Heart right ventricle (tissue), 16 donors: ENCODE measurements at regions not wholly inside any gene's neighbourhood (a gene's known extent, or its start where the extent isn't known, plus 50 kb on each side); places are given as distances from the start of the nearest gene placed in this dataset.

Experiments
- ATAC-seq, 8 donors: fragments of 200-7000 bp; cut with Tn5 transposase; one replicate each; pipeline ENCODE4 v1.9.1; 2020; ENCODE audit warnings: mild to moderate bottlenecking in 8 of 8, moderate library complexity in 8 of 8, moderate number of reproducible peaks in 1 of 8
- DNase-seq, 2 donors: peaks; one replicate each; pipeline ENCODE4 v3.0.0-alpha.2; 2020
- H3K27ac ChIP-seq, 10 donors: fragments of 200-600 bp; sonication (generic) in 2 of 10; one replicate each; pipeline versions ENCODE4 v1.5.0 to v1.8.0; 2020 to 2022; ENCODE audit warnings: mild to moderate bottlenecking in 3 of 10
- H3K27me3 ChIP-seq, 7 donors: fragments of 200-600 bp; one replicate each; pipeline ENCODE4 v1.8.0; 2021 to 2022; ENCODE audit warnings: mild to moderate bottlenecking in 2 of 7
- H3K36me3 ChIP-seq, 9 donors: fragments of 200-600 bp; sonication (generic) in 1 of 9; one replicate each; pipeline versions ENCODE4 v1.5.0 to v1.8.0; 2020 to 2022; ENCODE audit warnings: mild to moderate bottlenecking in 2 of 9
- H3K4me1 ChIP-seq, 9 donors: fragments of 200-600 bp; sonication (generic) in 1 of 9; one replicate each; pipeline versions ENCODE4 v1.5.0 to v1.8.0; 2020 to 2022; ENCODE audit warnings: mild to moderate bottlenecking in 4 of 9
- H3K4me3 ChIP-seq, 10 donors: fragments of 200-600 bp; sonication (generic) in 2 of 10; one replicate each; pipeline versions ENCODE4 v1.5.0 to v1.8.0; 2020 to 2022; ENCODE audit warnings: mild to moderate bottlenecking in 7 of 10, moderate library complexity in 2 of 10
- H3K9me3 ChIP-seq, 11 donors: fragments of 200-600 bp in 10 of 11; sonication (generic) in 2 of 11; one replicate each; pipeline versions ENCODE4 v1.5.0 to v1.8.0; 2013 to 2022; ENCODE audit warnings: mild to moderate bottlenecking in 2 of 11, control low read depth in 1 of 11, moderate library complexity in 1 of 11
- CTCF ChIP-seq, 9 donors: fragments of 200-600 bp; sonication (generic) in 2 of 9; IDR thresholded peaks; one replicate each; pipeline versions ENCODE4 v1.5.0 to v1.8.0; 2021 to 2022; ENCODE audit warnings: antibody characterized with exemption in 9 of 9, mild to moderate bottlenecking in 5 of 9, moderate library complexity in 1 of 9
- WGBS, 2 donors: extraction: QIAGEN DNeasy Blood & Tissue Kit; methylation state at CpG; one replicate each; pipeline ENCODE4 v1.1.7; 2013; ENCODE audit warnings: inconsistent platforms in 1 of 2; 5-methylcytosine and 5-hydroxymethylcytosine counted together
- intact Hi-C, 10 donors: fragments of 100-400 bp; cut with DNase I; formaldehyde crosslinking; loops; one replicate each; pipeline versions ENCODE4 v1.11.1 to v1.14.2; 2022
- donor health status: Arrhythmogenic right ventricular cardiomyopathy.
- donor health status: ischemic (EF 13 %, LVEDD 7.1; RV severe dilation, severe dysfunction).
- donor health status: healthy with polysubstance abuse.
- donor health status: DM: no; HTN: yes; CAD: no.
- donor health status: DM: no; HTN: no; CAD: no.
- donor health status: ischemic (EF 25% LVEDD 6.9; RV normal size, moderate dysfunction).
- donor health status: ischemic (EF 25% LVEDD 5.7; RV mildly dilated, moderate dysfunction).
- donor health status: healthy.
- donor health status: DM: yes; HTN: yes; CAD: no.
- donor health status: Ischemic cardiomyopathy.
- donor health status: ischemic (EF 35%, LVEDD 5.7; RV mildly dilated, moderate dysfunction).
- donor health status: nonischemic (EF 11% LVEDD 7.7; RV severe dilation, severe dysfunction).
- donor health status: DM: yes; HTN: yes; CAD: no.
- donor health status: PGD.
- donor health status: ischemic (EF 29% LVEDD 5.4; RV normal size, mild dysfunction).
- donor health status: nonischemic (EF 23%, LVEDD 6.1; RV moderate dilation, normal function).

DNA sequence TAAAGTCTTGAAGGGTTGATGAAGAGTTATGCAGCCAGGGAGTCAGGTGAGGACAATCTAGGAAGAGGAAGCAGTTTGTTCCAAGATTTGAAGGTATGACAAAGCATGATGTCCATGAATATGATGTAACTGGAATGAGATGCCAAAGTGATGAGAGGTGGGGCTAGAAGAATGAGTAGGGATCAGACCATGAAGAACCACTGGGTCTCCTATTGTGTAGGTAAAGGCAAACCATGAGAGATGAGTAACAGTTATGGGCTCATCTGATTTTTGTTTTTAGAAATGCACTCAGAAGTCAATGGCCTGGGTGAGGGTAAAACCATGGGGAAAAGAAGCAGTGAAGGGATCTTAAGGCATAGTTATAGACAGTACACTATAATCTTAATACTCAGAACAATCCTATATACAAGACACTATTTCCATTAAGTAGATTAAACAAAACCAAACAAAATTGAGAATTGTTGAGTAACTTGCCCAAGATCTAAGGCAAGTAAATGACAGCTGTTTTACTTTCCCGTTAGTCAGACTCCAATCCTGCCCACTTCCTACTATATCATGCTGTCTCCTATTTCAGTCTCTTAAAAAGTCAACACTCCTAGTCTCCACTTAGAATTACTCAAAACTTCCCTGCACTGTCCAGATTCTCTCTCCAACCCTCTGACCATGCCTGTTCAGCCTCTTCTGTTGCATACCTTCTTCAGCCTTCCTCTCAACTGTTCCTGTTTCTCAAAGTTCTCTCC, 393.8 kb upstream of the MEF2C start:
- no peaks in the 10 kb centered on the region for H3K4me1 ChIP-seq
- DNase-seq, result no peak
- intact Hi-C loops, result no loop called here
- no peaks in the 10 kb centered on the region for H3K9me3 ChIP-seq
- no peak for TF ChIP-seq CTCF (IDR thresholded peaks at IDR 0.05)
- H3K4me3 ChIP-seq, result no peak overlapping the region
- no peaks in the 10 kb centered on the region for H3K27me3 ChIP-seq
- no peaks in the 10 kb centered on the region for H3K36me3 ChIP-seq
- H3K27ac ChIP-seq, result no peak overlapping the region
- no peak for ATAC-seq
- WGBS, 2 donors, result 71 to 83% methylated on average over 1 of the region's 1 CpG

DNA sequence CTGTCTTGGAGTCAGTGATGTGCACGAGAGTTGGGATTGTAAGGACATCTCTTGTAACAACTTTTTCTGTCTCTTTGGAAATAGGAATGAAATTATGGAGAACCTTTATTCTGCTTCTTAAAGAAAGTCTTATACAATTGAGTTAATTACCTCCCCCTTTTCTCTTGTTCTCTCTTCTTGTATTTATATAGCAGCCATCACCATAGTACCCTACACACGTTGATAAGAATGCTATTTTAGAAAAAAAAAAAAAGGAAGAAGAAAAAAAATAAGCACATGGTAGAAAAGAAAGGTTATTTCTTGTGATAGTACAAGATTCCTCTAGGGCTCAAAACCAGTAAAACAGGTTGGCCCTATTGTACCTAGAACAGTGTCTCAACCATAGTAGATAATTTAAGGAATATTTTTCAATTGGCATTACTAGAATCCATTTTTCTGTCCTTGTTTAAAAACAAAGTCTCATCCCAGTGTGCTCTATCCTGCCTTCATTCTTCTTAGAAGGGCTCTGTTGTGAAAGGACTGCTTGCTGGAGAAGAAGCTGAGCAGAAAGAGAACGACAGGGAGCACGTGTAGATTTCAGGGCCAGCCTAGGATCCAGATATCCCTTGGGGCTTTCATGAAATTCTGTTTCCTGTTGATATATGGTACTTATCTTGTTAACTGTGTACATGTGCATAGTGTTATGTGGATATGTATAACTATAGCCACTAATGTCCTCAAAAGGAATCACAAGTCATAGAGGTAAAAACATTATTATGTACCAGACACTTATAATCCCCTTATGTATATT, 392.3 kb upstream of the MEF2C start:
- Histone ChIP-seq H3K36me3 (no peaks in the 10 kb centered on the region), H3K27me3 (no peaks in the 10 kb centered on the region), H3K4me3 (no peak overlapping the region), H3K9me3 (no peaks in the 10 kb centered on the region), H3K4me1 (no peaks in the 10 kb centered on the region), H3K27ac (no peak overlapping the region)
- intact Hi-C loops, result no loop called here
- no peak for ATAC-seq
- no peak for DNase-seq
- WGBS, 2 donors, result 54 to 59% methylated on average over 4 of the region's 4 CpGs
- no peak for TF ChIP-seq CTCF (IDR thresholded peaks at IDR 0.05)

DNA sequence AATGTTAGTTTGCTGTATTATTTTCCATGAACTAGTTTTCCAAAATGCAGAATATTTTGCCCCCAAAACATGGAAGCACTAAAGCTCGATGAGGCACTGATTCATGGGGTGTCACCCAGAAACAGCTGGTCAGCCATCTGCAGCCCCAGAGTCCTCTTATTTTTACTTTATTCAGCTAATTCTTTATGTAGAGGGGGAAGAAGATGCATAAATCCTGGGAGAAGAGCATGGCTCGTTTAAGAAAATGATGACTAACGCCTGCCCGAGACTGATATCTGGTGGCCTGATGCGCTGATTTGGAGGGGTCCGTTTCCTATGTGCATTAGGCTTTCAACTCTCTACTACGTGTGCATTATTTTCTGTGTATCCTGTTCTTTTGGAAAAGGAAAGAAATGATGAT, 390.3 kb upstream of the MEF2C start:
- no peak for ATAC-seq
- TF ChIP-seq CTCF (IDR thresholded peaks at IDR 0.05), result no peak
- H3K27ac ChIP-seq, result no peak overlapping the region
- no peak overlapping the region for H3K4me3 ChIP-seq
- H3K27me3 ChIP-seq, result no peaks in the 10 kb centered on the region
- peaks cover 0 to under 1% (median 0%) of the 10 kb centered on the region in 9 donors for H3K4me1 ChIP-seq
- H3K36me3 ChIP-seq, result no peaks in the 10 kb centered on the region
- WGBS, 2 donors, result 77 to 85% methylated on average over 7 of the region's 7 CpGs
- no peak for DNase-seq
- H3K9me3 ChIP-seq, result no peaks in the 10 kb centered on the region
- intact Hi-C loops, result no loop called here

- Histone ChIP-seq H3K27ac (no peak overlapping the region), H3K36me3 (no peaks in the 10 kb centered on the region), H3K4me1 (peaks cover 0 to 11% (median 0%) of the 10 kb centered on the region in 9 donors), H3K27me3 (no peaks in the 10 kb centered on the region), H3K4me3 (no peak overlapping the region), H3K9me3 (no peaks in the 10 kb centered on the region)
- intact Hi-C loops, result no loop called here
- ATAC-seq (peak in 2 of 8 donors; percentile 16 to 22), DNase-seq (no peak)
- 81 to 82% methylated on average over 5 of the region's 5 CpGs for WGBS, 2 donors
- TF ChIP-seq CTCF (IDR thresholded peaks at IDR 0.05), result no peak
Measured at GRCh38 chr5:89270901-89271300, 387.9 kb upstream of the MEF2C start.
